Fibroblast of lung (primary cell): ENCODE measurements at regions not wholly inside any gene's neighbourhood (a gene's known extent, or its start where the extent isn't known, plus 50 kb on each side); places are given as distances from the start of the nearest gene placed in this dataset.
"Not testable (repeated sequence)": the region's sequence is repeated elsewhere in the genome, so short reads cannot be mapped to it uniquely, and the experiment has no call there.

Experiments used
- DNase-seq, 2 donors: peaks; one replicate each; pipeline versions ENCODE4 v3.0.0 to v3.0.0-alpha.2; 2010; ENCODE audit warnings: low read depth in 2 of 2
- H2AFZ ChIP-seq: 2 replicates; pipeline ENCODE4 v1.5.1; 2012; ENCODE audit warnings: low read length, control low read depth, inconsistent platforms
- H3K27ac ChIP-seq: 2 replicates; pipeline ENCODE4 v1.5.1; 2011; ENCODE audit warnings: low read length, control low read depth; ENCODE audit not compliant: insufficient read depth
- H3K27me3 ChIP-seq: 2 replicates; pipeline ENCODE4 v1.5.1; 2011; ENCODE audit warnings: mild to moderate bottlenecking, low read length; ENCODE audit not compliant: control insufficient read depth, insufficient read depth
- H3K36me3 ChIP-seq: 2 replicates; pipeline ENCODE4 v1.5.1; 2011; ENCODE audit warnings: low read length; ENCODE audit not compliant: control insufficient read depth, insufficient read depth
- H3K4me1 ChIP-seq: 2 replicates; pipeline ENCODE4 v1.5.1; 2011; ENCODE audit warnings: low read length; ENCODE audit not compliant: control insufficient read depth, insufficient read depth; ENCODE audit errors: extremely low read depth
- H3K4me2 ChIP-seq: 2 replicates; pipeline ENCODE4 v1.5.1; 2011; ENCODE audit warnings: low read length, control low read depth; ENCODE audit not compliant: insufficient read depth; ENCODE audit errors: extremely low read depth
- H3K4me3 ChIP-seq, 4 experiments: fragments of 200-600 bp in 1 of 4; sonication (generic) in 1 of 4; replicated peaks in 1 of 4; 2 replicates each; pipeline ENCODE4 v1.5.1; 2011 to 2016; ENCODE audit warnings: low read length in 4 of 4, low read depth in 3 of 4, mild to moderate bottlenecking in 3 of 4, control low read depth in 2 of 4, inconsistent platforms in 1 of 4, mixed read lengths in 1 of 4; ENCODE audit not compliant: insufficient read depth in 1 of 4; ENCODE audit errors: control extremely low read depth in 1 of 4
- H3K79me2 ChIP-seq: 2 replicates; pipeline ENCODE4 v1.5.1; 2012; ENCODE audit warnings: mild to moderate bottlenecking, low read length, inconsistent platforms; ENCODE audit not compliant: control insufficient read depth, insufficient read depth
- H3K9ac ChIP-seq: 2 replicates; pipeline ENCODE4 v1.5.1; 2011; ENCODE audit warnings: mild to moderate bottlenecking, low read length, control low read depth; ENCODE audit not compliant: insufficient read depth
- H3K9me3 ChIP-seq: 2 replicates; pipeline ENCODE4 v1.5.1; 2012; ENCODE audit warnings: low read depth, low read length; ENCODE audit not compliant: control insufficient read depth, insufficient read depth
- H4K20me1 ChIP-seq: 2 replicates; pipeline ENCODE4 v1.5.1; 2011; ENCODE audit warnings: low read length; ENCODE audit not compliant: control insufficient read depth, insufficient read depth; ENCODE audit errors: extremely low read depth
- CTCF ChIP-seq, 2 donors: IDR thresholded peaks in 1 of 2; conservative IDR thresholded peaks in 1 of 2; 1 replicate in 1 of 2; 2 replicates in 1 of 2; pipeline ENCODE4 v1.5.1; 2011 to 2012; ENCODE audit warnings: low read length in 2 of 2, control low read depth in 1 of 2, inconsistent platforms in 1 of 2, low read depth in 1 of 2, mild to moderate bottlenecking in 1 of 2
- EZH2 ChIP-seq: IDR thresholded peaks from 2 replicates; pipeline ENCODE4 v1.5.1; 2012; ENCODE audit warnings: low read length, control low read depth, mild to moderate bottlenecking; ENCODE audit errors: missing control alignments

DNA sequence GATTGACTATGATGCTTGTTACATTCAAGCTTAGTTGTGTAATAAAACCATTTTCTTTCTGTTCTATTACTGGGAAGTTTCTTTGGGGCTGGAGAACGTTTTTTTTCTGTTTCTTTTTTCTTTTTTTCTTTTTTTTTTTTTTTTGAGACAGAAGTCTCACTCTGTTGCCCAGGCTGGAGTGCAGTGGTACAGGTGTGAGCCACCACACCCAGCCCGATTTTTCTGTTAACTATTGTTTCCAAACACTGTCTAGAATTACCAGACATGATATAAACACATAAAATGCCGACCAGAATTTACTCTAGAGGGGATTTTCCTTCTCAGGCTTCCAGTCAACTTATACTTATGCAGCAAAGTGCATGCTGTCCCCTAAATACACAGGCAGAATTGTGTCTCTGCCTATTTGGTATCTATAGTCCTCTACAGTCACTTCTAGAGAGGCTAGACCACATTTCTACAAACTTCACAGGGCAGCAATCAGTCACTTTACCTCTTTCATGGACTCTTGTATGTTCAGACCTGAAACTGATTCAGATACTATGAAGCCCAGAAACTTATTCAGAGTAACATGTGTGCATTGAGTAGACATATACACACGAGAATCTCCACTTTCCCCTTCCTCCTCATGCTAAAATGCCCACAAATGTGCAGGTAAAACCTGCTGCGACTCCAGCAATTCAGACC lies 121.2 kb downstream of the ZNF737 start:
- Histone ChIP-seq H3K4me1 (no peaks in the 10 kb centered on the region), H4K20me1 (no peaks in the 10 kb centered on the region), H3K4me2 (no peak overlapping the region)

GRCh38 chr19:20432266-20432842 lies 133.2 kb downstream of the ZNF737 start:
- H3K4me2 ChIP-seq, H3K27ac ChIP-seq, H2AFZ ChIP-seq, DNase-seq, H4K20me1 ChIP-seq, H3K9me3 ChIP-seq, H3K27me3 ChIP-seq, H3K79me2 ChIP-seq, H3K9ac ChIP-seq, H3K4me3 ChIP-seq, H3K36me3 ChIP-seq, H3K4me1 ChIP-seq: not testable (repeated sequence)

More for the DNA sequence above, 121.2 kb downstream of the ZNF737 start:
- Histone ChIP-seq H3K27ac (no peak overlapping the region), H3K79me2 (no peaks in the 10 kb centered on the region), H3K9ac (no peak overlapping the region), H3K36me3 (no peaks in the 10 kb centered on the region), H3K9me3 (no peaks in the 10 kb centered on the region), H2AFZ (no peak overlapping the region), H3K27me3 (no peaks in the 10 kb centered on the region), H3K4me3 (no peak overlapping the region)
- no peak for TF ChIP-seq EZH2
- no peak for TF ChIP-seq CTCF (conservative IDR thresholded peaks at IDR 0.05 in 1 of 2, IDR thresholded peaks at IDR 0.05 in 1 of 2; ENCODE audit: low read depth in 1 of 2, low read length in 2 of 2)
- no peak for DNase-seq

- Histone ChIP-seq H3K36me3 (no peaks in the 10 kb centered on the region), H3K9me3 (no peaks in the 10 kb centered on the region), H3K4me1 (no peaks in the 10 kb centered on the region), H3K9ac (no peak overlapping the region), H3K4me2 (no peak overlapping the region), H3K27me3 (no peaks in the 10 kb centered on the region), H2AFZ (no peak overlapping the region), H3K27ac (no peak overlapping the region), H3K4me3 (no peak overlapping the region), H4K20me1 (no peaks in the 10 kb centered on the region), H3K79me2 (no peaks in the 10 kb centered on the region)
- TF ChIP-seq EZH2, result no peak
- no peak for TF ChIP-seq CTCF (conservative IDR thresholded peaks at IDR 0.05 in 1 of 2, IDR thresholded peaks at IDR 0.05 in 1 of 2; ENCODE audit: low read depth in 1 of 2, low read length in 2 of 2)
- DNase-seq, result no peak
Measured at GRCh38 chr19:20431826-20432225, 133.8 kb downstream of the ZNF737 start.
